Colon (tissue), 2 donors: ENCODE measurements at regions not wholly inside any gene's neighbourhood (a gene's known extent, or its start where the extent isn't known, plus 50 kb on each side); places are given as distances from the start of the nearest gene placed in this dataset.
"Not testable (repeated sequence)": the region's sequence is repeated elsewhere in the genome, so short reads cannot be mapped to it uniquely, and the experiment has no call there.

ENCODE experiments used
- FAIRE-seq: peaks from 2 replicates; lab custom pipeline; 2012; peaks lifted over from hg19 to GRCh38; lab: Jason Lieb, UNC
- donor health status: control.
- donor health status: control.

DNA sequence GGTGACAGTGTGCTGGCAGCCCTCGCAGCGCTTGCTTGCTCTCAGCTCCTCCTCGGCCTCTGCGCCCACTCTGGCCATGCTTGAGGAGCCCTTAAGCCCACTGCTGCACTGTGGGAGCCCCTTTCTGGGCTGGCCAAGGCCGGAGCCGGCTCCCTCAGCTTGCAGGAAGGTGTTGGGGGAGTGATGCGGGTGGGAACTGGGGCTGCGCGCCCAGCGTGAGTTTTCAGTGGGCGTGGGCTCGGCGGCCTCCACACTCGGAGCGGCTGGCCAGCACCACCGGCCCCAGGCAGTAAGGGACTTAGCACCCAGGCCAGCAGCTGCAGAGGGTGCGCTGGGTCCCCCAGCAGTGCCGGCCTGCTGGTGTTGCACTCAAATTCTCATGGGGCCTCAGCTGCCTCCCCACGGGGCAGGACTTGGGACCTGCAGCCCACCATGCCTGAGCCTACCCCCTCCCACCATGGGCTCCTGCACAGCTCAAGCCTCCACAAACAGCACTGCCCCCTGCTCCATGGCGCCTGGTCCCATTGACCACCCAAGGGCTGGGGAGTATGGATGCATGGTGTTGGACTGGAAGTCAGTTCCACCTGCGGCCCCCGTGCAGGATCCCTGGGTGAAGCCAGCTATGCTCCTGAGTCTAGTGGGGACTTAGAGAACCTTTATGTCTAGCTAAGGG, 223.1 kb upstream of the PTPRD start:
- no peak for FAIRE-seq

DNA sequence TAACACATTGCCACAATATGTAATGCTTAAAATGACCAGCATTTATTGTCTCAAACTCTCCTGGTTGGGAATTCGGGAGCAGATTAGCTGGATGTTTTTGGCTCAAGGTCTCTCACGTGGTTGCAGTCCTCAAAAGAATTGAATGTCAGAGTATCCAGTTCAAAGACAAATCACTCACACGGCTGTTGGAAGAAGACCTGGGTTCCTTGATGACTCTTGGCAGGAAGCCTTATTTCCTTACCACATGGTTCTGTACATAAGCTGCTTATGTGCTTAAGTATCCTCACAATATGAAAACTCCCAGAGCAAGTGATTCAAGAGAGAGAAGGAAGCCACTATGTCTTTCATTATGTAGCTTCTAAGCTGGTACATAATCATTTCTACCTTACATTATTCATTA, 230.3 kb upstream of the PTPRD start:
- no peak for FAIRE-seq

DNA sequence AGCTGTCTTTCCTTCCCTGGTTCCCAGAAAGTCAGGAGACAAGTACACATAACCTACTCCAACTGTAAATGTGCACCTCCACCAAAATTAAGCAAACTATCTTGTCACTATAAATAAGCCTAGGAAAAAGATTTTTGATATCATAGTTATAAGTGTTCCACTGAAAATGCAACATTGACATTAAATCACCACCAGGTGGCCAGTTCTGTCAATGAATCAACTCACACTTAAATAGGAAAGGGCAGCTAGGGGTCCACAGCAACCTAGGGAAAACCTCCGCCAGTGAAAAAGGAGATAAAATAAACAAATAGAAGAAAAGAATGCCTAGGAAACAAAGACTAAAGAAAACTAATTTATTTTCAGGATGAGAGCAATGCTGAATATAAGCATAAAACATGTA, 243.0 kb upstream of the PTPRD start:
- no peak for FAIRE-seq

DNA sequence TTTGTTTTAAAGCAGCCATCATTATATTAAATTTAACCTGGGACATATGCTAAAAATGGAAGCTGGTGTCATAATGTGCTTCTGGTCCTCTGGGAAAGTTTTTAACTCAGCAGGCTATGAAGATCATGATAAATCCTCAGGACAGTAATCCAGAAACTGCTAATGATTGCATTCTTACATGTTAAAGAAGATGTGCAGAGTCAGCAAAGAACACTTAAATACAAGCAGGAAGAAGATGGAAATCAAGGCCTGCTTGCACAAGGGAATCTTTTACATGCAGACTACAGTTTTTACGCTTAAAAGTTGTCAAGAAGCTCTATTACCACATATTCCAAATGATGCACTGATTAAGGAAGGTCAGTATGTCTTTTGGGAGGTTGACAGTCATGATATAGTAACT, 246.0 kb upstream of the PTPRD start:
- no peak for FAIRE-seq

DNA sequence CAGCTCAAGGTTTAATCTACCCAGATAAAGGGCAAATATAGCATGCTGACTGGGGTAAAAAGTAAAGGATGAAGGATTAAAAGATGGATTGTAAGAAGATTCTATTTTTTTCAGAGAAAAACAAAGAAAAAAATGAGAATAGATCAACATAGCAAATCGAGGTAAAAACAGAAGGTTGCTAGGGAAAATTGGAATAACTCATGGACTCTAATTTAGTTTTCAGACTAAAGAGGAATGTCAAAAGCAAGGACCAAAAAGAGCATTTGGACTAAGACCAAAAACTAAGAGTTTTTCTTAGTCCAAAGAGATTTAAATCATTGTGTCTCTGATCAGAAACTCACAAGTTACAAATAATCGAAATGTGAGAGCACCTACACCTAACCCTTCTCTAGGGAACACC, 250.7 kb upstream of the PTPRD start:
- FAIRE-seq, result no peak

DNA sequence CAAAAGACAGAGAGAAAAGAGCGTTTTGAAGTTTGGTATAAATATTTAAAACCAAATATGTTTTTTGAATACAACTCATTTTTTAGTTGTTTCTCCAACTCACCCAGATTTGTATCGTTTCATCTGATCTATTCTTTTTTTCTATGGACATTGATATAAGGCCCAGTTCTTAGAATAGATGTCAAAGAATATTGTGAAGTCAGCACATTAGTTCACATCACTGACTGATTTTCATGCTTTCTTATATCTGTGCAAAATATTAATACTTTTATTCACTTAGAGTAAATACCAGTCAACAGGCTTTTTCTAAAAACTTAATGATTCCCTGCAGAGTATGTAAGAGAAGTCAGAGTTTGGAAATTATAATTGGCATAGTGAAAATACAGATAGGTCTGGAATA, 254.4 kb upstream of the PTPRD start:
- no peak for FAIRE-seq

DNA sequence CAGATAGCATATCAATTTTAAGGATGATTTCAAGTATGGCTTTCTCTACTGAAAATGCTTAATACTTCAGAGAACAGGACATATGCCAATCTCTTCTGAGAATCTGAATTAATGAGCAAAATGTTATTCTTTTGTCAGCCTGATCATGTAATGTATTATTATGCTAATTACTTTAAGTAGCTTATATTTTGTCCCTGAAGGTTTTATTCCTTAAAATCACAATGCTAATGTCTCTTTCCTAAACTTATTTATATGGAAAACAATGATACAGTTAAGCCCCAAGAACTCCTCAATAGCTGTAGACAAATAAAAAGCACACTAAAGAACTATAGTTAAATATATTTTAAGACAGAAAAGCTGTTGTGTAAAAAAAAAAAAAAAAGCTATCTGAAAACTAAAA, 256.9 kb upstream of the PTPRD start:
- FAIRE-seq, result no peak

DNA sequence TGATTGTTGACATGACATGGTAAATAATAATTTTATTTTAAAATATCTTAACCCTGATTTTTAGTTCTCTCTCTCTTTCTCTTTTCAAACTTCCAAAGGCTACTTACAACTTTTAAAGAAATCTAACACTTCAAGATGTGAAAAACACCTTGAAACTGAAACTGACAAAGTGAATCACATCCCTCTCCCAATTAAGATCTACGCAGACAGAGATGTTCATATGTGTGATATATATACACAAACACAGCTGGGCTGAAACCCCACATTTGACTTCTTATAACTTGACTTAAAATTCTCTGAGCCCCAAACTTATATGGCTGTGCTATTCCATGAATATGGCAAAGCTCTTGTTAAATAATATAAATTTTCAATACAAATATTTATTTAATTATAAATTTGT, 261.2 kb upstream of the PTPRD start:
- no peak for FAIRE-seq

DNA sequence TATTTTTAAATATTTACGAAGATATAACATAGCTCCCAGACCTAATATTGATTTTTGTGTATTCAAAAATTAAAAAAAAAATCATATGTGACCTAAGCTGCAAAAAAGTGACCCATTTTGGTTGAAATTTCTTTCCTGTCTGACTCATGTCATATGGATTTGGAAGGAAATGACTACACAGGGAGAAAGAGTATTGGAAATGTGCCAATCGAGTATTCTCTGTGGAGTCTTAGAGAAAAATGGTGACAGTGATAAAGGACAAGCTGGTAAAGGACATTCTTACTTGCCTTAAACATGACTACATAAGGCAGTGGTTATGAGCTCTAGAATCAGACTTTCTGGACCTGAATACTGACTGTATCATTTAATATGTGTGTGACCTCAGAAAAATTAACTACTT, 262.9 kb upstream of the PTPRD start:
- FAIRE-seq, result no peak

DNA sequence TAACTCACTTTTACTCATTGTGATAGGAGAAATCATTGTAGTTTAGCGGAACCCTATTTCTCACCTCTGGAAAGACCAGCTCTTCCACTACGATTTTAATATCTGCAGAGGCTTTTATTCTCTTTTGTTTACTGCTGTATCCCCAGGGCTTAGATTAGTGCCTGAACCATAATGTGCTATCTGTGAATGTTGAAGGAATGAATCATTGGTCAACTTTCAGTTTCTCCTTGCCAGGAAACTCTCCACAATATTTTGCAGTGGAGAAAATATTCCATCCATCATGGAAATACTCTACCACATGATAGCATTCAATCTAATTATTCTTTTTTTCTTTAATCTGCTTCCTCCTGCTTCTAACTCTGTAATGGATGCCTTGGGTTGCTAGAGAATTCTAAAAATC, 263.5 kb upstream of the PTPRD start:
- FAIRE-seq, result no peak

DNA sequence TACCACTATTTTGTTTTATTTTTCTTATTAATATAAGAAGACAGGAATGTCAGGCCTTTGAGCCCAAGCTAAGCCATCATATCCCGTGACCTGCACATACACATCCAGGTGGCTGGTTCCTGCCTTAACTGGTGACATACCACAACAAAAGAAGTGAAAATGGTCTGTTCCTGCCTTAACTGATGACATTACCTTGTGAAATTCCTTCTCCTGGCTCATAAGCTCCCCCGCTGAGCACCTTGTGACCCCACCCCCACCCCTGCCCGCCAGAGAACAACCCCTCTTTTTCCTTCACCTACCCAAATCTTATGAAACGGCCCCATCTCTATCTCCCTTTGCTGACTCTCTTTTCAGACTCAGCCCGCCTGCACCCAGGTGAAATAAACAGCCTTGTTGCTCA, 277.5 kb upstream of the PTPRD start:
- not testable (repeated sequence) for FAIRE-seq

DNA sequence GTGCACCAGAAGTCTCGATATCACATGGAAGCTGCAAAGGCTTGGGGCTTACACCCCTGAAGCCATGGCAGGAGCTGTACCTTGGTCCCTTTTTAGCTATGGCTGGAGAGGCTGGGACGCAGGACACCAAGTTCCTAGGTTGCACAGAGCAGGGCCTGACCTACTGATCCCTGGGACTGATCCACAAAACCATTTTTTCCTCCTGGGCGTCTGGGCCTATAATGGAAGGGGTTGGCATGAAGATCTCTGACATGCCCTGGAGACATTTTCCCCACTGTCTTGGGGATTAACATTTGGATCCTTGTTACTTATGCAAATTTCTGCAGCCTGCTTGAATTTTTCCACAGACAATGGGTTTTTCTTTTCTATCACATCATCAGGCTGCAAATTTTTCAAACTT, 286.7 kb upstream of the PTPRD start:
- no peak for FAIRE-seq

DNA sequence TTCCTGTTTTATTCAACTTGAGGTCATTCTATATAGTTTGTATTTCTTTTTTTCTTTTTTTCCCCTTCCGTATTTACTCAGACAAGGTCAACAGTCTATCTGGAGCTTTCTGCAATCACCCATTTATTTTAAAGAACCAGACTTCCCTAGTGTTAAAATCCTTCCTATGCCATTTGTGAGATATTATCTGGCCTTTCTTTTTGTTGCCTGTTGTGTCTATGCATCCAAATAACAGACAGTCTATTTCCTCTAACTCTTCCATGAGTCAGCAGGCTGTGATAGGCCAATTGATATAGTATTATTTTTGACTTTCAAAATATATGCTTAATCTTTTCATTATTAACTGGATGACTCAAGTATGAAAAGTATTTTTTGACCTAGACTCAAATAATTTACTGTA, 291.2 kb upstream of the PTPRD start:
- no peak for FAIRE-seq

DNA sequence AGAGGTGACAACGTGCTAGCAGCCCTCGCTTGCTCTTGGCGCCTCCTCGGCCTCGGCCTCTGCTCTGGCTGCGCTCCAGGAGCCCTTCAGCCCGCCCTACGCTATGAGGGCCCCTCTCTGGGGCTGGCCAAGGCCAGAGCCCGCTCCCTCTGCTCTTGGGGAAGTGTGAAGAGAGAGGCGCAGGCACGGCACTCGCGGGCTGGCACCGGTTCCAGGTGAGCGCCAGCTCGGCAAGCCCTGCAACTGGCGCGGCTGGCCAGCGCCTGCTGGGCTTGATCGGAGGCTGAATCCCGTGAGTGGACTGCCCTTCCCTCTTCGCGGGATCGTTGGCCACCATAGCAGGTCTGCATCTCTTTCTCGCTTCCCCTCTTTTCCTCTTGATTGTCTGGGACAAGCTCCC, 298.0 kb upstream of the PTPRD start:
- no peak for FAIRE-seq

DNA sequence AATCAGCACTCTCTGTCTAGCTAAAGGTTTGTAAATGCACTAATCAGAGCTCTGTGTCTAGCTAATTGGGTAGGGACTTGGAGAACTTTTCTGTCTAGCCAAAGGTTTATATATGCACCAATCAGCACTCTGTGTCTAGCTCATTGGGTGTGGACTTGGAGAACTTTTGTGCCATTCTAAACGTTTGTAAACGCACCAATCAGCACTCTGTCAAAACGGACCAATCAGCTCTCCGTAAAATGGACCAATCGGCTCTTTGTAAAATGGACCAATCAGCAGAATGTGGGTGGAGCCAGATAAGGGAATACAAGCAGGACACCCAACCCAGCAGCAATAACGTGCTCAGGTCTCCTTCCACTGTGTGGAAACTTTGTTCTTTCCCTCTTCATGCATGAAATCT, 298.6 kb upstream of the PTPRD start:
- no peak for FAIRE-seq

DNA sequence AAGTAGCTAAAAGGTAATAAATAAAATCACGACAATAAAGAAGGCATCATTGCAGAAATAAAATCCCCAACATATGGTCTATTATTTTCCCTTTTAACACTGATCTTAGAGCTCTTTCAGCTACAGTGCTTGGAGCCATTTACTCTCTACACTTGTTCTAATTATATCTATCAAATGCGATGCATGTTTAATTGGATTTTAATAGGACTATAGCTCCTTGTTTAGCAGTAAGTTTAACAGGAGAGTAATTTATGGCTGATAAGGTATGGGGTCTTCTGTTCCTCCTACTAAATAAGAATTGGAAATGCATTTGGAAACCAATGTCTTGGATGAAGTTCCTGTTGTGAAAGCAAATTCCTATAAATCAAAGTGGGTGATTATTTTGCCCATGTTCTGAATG, 304.2 kb upstream of the PTPRD start:
- no peak for FAIRE-seq

DNA sequence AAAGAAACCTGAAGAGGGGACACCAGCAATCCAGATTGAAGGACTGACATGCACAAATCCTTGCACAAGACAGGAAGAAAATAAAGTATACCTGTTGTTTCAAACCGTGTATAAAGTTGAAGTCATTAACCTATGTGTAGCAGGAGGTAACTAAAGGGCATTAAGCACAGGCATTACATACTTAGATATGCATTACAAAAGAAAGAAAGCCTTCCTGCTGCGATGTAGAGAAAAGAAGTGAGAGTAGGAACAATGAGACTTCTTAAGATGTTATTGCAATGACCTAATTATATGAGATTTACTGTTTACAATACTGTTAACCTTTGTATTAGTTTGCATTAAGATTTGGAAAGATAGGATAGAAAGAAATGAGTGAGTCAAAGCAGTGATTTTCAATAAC, 308.9 kb upstream of the PTPRD start:
- no peak for FAIRE-seq

DNA sequence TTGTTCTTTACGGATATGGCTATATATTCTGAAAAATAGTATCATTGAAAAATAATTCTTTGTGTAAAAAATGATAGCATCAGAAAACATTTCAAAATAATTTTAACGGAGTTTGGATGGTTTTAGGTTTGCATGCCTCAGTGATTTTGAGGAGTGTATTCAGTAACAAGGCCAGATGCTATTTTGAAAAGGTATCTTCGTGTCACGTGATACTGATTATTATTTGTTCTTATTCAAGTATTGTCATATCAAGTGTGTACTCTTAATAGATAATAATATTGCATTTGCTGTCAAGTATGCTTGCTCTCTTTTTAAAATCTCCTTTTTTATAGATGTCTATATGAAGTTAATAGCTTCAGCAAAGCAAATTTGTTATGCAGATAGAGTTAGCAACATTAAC, 313.1 kb upstream of the PTPRD start:
- FAIRE-seq, result no peak

DNA sequence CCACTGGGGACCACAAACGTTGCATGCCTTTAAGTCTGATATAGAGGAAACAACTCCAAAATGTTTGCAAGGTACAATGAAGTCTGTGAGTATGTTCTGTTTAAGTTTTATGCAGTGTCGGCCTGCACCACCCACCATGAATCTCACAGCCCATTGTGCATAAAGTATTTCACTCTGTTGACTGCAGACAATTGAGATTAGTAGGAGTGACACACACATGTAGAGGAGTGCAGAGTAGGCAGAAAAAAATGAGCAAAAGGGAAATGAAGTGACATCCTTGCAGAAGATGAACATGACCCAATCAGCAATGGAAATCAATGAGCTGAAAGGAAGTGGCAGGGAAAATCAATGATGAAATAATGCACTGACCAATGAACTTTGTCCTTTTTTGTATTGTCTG, 315.6 kb upstream of the PTPRD start:
- FAIRE-seq, result no peak

DNA sequence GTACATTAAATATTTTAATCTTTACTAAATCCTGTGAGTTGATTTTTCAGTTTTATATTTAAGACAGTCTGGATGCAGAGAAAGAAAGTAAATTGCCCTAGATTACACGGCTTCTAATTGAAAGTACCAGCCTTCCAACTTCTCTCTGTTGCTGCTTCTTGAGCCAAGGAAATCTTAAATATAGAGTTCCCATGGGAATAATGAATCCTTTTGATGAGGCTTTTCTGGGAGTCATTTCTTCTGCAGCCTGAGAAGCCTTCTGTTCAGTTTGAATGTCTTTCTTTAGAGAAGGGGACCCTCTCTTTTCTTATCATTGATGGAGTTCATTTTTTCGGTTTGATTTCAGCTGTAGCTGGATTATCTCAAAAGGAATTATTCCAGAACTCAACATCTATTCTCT, 317.3 kb upstream of the PTPRD start:
- FAIRE-seq, result no peak

DNA sequence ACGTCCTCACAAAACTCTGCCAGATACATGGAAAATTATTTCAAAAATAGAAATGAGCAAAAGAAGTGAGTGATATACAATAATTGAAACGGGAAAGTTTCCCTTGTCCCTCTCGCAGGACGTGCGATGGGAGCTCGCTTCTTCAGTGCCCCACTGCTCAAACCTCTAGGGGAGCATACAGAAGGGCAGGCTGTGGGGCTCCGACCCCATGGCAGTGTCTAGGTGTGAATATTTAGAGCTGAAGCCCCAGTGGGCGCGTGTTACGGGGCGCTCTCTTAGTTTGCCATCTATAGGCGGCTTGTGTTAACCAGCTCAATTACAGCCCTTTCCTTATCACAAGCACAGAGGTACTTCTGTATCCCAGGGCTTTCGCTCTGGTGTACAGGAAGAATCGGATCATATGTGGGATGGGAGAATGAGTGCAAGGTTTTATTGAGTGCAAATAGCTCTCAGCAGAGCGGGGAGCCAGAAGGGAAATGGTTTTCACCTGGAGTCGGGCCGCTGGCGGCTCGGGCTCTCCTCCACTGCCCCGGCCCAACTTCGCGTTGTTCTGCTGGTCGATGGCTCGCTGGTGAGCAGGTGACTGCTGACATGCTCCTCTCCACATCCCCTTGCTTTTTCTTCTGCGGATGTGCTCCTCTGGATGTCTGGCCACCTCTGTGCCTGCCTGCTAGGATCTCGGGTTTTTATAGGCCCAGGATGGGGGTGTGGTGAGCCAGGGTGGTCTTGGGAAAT, 334.0 kb upstream of the PTPRD start:
- no peak for FAIRE-seq

DNA sequence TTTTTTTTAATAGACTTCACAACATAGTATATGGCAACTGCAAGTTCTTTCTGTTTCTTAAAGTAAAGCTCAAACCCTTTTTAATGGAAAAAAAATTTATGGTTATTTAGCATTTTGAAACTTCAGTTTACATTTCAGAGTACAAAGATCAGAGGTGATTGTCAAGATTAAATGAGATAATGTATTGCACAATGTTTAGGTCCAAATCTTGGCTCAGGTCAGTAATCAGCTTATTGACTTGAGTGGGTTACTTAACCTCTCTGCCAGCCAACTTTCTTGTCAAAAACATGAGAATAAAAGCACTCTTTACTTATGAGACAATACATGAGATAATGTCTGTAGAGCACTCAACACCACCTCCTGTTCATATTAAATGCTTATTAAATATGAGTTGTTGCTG, 345.1 kb upstream of the PTPRD start:
- FAIRE-seq, result no peak

DNA sequence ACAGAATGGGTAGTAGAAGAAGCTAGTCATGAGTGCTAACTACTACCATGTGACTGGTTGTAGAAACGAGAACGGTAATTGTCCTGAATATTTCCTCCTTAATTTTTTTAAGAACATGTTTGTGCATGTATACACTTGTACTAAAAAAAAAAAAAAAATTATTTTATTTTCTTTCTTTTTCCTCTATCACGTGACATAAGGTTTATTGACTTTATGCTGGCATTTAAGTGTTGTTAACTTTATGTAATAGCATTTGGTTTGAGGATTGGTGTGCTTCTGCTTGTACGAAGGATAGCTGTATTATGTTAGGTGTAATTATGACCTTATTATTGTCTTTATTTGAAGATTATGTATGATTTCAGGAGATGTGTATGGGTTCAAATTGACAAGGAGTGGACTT, 349.1 kb upstream of the PTPRD start:
- no peak for FAIRE-seq

DNA sequence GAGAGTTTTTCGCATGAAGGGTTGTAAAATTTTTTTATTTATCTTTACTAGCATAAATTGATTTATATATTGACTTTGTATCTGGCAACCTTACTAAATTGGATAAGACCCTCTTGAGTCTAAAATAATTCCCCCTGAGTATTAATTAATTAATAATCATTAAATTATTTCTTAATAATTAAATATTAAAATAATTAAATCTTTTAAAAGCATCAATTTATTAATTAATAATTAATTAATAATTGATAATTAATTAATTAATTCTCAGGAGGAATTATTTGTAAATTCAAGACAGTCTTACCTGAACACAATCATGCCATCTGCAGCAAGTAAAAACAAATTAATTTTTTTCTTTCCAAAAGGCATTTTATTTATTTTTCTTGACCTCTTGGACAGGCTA, 370.4 kb upstream of the PTPRD start:
- FAIRE-seq, result peak; percentile 10
